ENCODE measurements at regions not wholly inside any gene's neighbourhood (a gene's known extent, or its start where the extent isn't known, plus 50 kb on each side); places are given as distances from the start of the nearest gene placed in this dataset.
A peak's percentile ranks its signal among the peaks of the same experiment; 100 is the strongest.
"Not testable (repeated sequence)": the region's sequence is repeated elsewhere in the genome, so short reads cannot be mapped to it uniquely, and the experiment has no call there.

- in situ Hi-C loops (cut with HindIII; ENCODE audit: low pct_unique_long_range_greater_than_20kb, low sequenced_read_pairs) = not testable (repeated sequence)
These were observed 1796.7 kb upstream of the PCDH10 start for GRCh38 chr4:131352371-131352770.

GRCh38 chr4:131366714-131367113 is 1782.4 kb upstream of the PCDH10 start:
- no peak for DNase-seq (ENCODE audit: low read depth)
- in situ Hi-C loops (cut with HindIII; ENCODE audit: low pct_unique_long_range_greater_than_20kb, low sequenced_read_pairs) = no loop called here

More at GRCh38 chr4:131352371-131352770, 1796.7 kb upstream of the PCDH10 start:
- not testable (repeated sequence) for DNase-seq (ENCODE audit: low read depth)

- no peak for DNase-seq (ENCODE audit: low read depth)
- in situ Hi-C loops (cut with HindIII; ENCODE audit: low pct_unique_long_range_greater_than_20kb, low sequenced_read_pairs) = no loop called here
These were observed 1781.7 kb upstream of the PCDH10 start for GRCh38 chr4:131367441-131367840.

GRCh38 chr4:131370846-131371245 is 1778.2 kb upstream of the PCDH10 start:
- in situ Hi-C loops (cut with HindIII; ENCODE audit: low pct_unique_long_range_greater_than_20kb, low sequenced_read_pairs) = no loop called here
- peak; percentile 61 for DNase-seq (ENCODE audit: low read depth)

- DNase-seq (ENCODE audit: low read depth) = no peak
- in situ Hi-C loops (cut with HindIII; ENCODE audit: low pct_unique_long_range_greater_than_20kb, low sequenced_read_pairs) = no loop called here
These were observed 1768.0 kb upstream of the PCDH10 start for GRCh38 chr4:131381055-131381454.

GRCh38 chr4:131382839-131383238 is 1766.3 kb upstream of the PCDH10 start:
- DNase-seq (ENCODE audit: low read depth) = no peak
- in situ Hi-C loops (cut with HindIII; ENCODE audit: low pct_unique_long_range_greater_than_20kb, low sequenced_read_pairs) = no loop called here

- no peak for DNase-seq (ENCODE audit: low read depth)
- in situ Hi-C loops (cut with HindIII; ENCODE audit: low pct_unique_long_range_greater_than_20kb, low sequenced_read_pairs) = no loop called here
These were observed 1760.8 kb upstream of the PCDH10 start for GRCh38 chr4:131388277-131388676.

GRCh38 chr4:131408102-131408501 is 1741.0 kb upstream of the PCDH10 start:
- in situ Hi-C loops (cut with HindIII; ENCODE audit: low pct_unique_long_range_greater_than_20kb, low sequenced_read_pairs) = no loop called here
- no peak for DNase-seq (ENCODE audit: low read depth)

- in situ Hi-C loops (cut with HindIII; ENCODE audit: low pct_unique_long_range_greater_than_20kb, low sequenced_read_pairs) = no loop called here
- no peak for DNase-seq (ENCODE audit: low read depth)
These were observed 1737.7 kb upstream of the PCDH10 start for GRCh38 chr4:131411393-131411792.

- no peak for DNase-seq (ENCODE audit: low read depth)
- in situ Hi-C loops (cut with HindIII; ENCODE audit: low pct_unique_long_range_greater_than_20kb, low sequenced_read_pairs) = no loop called here
These were observed 1729.9 kb upstream of the PCDH10 start for GRCh38 chr4:131419147-131419546.

- in situ Hi-C loops (cut with HindIII; ENCODE audit: low pct_unique_long_range_greater_than_20kb, low sequenced_read_pairs) = no loop called here
- DNase-seq (ENCODE audit: low read depth) = no peak
These were observed 1722.9 kb upstream of the PCDH10 start for GRCh38 chr4:131426023-131426758.

- no peak for DNase-seq (ENCODE audit: low read depth)
- in situ Hi-C loops (cut with HindIII; ENCODE audit: low pct_unique_long_range_greater_than_20kb, low sequenced_read_pairs) = no loop called here
These were observed 1722.1 kb upstream of the PCDH10 start for GRCh38 chr4:131427000-131427399.

- in situ Hi-C loops (cut with HindIII; ENCODE audit: low pct_unique_long_range_greater_than_20kb, low sequenced_read_pairs) = no loop called here
- DNase-seq (ENCODE audit: low read depth) = no peak
These were observed 1718.8 kb upstream of the PCDH10 start for GRCh38 chr4:131430302-131430701.

GRCh38 chr4:131441004-131441688 is 1707.9 kb upstream of the PCDH10 start:
- DNase-seq (ENCODE audit: low read depth) = no peak
- in situ Hi-C loops (cut with HindIII; ENCODE audit: low pct_unique_long_range_greater_than_20kb, low sequenced_read_pairs) = no loop called here

GRCh38 chr4:131447883-131448282 is 1701.2 kb upstream of the PCDH10 start:
- DNase-seq (ENCODE audit: low read depth) = no peak
- in situ Hi-C loops (cut with HindIII; ENCODE audit: low pct_unique_long_range_greater_than_20kb, low sequenced_read_pairs) = no loop called here

GRCh38 chr4:131450572-131451209 is 1698.4 kb upstream of the PCDH10 start:
- DNase-seq (ENCODE audit: low read depth) = no peak
- in situ Hi-C loops (cut with HindIII; ENCODE audit: low pct_unique_long_range_greater_than_20kb, low sequenced_read_pairs) = no loop called here

GRCh38 chr4:131459430-131460101 is 1689.5 kb upstream of the PCDH10 start:
- in situ Hi-C loops (cut with HindIII; ENCODE audit: low pct_unique_long_range_greater_than_20kb, low sequenced_read_pairs) = no loop called here
- no peak for DNase-seq (ENCODE audit: low read depth)

GRCh38 chr4:131470360-131470759 is 1678.7 kb upstream of the PCDH10 start:
- in situ Hi-C loops (cut with HindIII; ENCODE audit: low pct_unique_long_range_greater_than_20kb, low sequenced_read_pairs) = no loop called here
- DNase-seq (ENCODE audit: low read depth) = no peak

- in situ Hi-C loops (cut with HindIII; ENCODE audit: low pct_unique_long_range_greater_than_20kb, low sequenced_read_pairs) = no loop called here
- no peak for DNase-seq (ENCODE audit: low read depth)
These were observed 1660.3 kb upstream of the PCDH10 start for GRCh38 chr4:131488772-131489171.
